HG03565 (cell line): ENCODE measurements at regions not wholly inside any gene's neighbourhood (a gene's known extent, or its start where the extent isn't known, plus 50 kb on each side); places are given as distances from the start of the nearest gene placed in this dataset.

Source experiments
- ATAC-seq: cut with Tn5 transposase; IDR thresholded peaks from one replicate; pipeline ENCODE4 v1.9.1; 2021; ENCODE audit warnings: mild to moderate bottlenecking, moderate library complexity; ENCODE audit not compliant: unreplicated experiment

DNA sequence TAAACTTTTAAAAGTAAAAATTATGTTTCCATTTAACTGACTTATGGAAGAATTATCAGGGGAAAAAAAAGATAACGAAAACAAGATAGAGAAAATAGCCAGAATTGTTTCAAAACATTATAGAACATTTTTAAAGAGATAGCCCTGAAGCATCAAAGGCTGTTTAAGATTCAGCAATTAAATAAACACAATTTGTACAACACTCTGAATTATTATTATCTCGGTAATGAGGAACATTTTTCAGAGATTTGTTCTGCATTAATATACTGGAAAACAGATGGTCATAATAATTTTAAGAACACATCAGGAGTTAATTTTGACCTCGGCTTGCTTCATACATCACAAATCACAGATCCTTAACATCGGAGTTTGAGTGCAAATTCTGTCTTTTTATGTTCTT lies 643.8 kb downstream of the SORCS1 start:
- ATAC-seq, result no peak

DNA sequence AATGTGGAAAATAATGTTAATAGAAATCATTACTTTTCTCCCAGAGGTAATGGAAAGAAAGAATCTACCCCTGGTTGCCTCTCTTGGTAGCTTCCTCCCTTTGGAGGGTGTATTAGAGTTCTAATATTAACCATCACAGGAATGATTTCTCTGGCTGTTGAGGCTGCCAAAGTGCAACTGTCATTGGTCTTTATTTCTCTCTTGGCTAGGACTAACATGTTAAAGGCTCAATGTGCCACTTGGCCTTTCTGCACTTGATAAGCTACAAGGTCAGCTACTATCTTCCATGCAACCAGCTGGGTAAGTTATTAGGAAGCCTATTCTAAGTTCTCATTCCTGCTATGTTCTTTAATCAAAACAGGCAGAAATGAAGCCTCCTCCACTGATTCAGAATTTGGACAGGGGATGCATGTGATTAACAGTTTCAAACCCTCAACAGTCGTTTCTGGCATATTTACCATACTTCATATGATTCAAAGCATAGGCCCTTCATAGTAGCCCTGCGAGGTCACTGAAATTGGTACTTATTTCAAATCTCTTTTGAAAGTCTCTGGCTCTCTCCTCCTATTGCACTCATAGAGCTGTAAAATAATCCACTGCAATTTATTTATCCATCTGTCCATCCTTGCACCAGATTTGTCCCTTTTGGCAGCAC lies 645.0 kb downstream of the SORCS1 start:
- no peak for ATAC-seq

DNA sequence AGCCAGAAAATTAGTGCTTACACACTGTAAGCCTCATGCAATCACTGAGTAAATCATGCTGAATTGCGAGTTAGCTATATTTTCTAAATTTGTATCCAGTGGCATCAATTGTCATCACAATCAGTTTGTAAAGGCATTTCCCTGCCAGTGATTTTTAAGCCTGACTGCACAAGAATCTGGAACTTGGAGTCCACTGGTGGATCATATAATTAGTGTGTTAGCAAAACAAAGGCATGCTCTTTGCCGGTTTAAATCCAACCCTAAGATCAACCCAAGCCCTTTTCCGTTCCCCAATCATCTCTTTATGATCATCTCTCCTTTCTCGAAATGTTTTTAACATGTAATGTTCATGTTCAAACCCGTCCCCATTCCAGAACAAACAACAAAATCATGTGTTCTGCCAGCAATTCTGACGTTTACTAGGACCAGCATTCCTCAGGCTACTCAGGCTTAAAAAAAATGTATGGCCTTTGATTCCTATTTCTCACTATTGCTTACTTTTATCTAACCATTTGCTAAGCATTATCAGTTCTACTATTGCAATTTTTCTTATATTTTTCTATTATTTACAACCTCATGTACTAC lies 649.2 kb downstream of the SORCS1 start:
- no peak for ATAC-seq

DNA sequence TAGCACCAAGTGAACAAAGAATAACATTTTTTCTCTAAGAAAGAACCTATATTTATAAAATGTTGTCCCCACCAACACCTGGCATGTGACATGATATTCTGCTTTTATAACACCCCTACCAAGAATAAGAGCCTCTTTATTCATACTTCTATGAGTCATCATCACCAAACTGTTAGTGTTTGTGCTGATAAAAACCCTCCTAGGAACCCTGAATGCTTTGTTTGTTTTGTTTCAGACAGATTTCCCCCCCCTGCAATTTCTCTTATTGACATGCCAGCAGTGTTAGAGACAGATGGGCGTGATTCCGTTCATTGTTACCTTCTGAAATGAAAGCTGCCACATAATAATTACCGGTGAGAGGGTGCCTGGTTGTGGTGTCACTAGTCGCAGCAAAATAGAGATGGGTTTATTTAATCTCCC lies 651.1 kb downstream of the SORCS1 start:
- ATAC-seq, result no peak

DNA sequence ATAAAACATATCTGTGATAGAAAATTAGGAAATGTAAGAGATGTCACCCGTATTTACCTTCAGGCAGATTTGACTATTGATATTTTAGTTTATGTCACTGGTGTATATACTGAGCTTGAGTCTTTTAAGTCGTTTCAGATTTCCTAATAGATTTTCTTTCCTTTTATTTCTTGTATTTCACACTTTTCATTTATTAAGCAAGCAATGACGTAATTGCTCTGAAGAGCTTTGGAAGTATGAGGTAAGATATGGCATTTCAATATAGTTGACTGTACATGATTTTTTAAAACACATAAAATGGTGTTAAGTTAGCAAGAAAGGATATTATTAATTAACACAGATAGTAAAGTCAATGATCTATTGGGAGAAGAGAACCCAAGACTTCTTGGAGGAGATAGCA lies 652.6 kb downstream of the SORCS1 start:
- no peak for ATAC-seq

DNA sequence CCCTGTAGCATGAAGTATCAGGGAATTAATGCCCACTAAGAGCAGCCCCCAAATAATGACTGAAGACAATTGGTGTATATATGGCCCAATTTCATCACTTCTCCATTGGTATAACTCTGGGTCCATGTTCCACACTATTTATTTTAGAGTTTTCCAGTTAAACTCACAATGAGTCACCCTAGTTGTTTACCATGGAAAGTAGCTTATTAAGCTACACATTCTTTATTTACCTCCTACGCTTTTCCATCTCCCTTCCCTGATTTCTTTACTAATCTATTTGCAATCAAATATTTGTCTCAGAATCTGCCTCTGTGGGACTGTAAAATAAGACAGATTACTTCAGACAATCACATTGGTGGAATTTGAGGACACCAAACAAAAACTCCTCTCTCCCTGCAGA lies 655.6 kb downstream of the SORCS1 start:
- no peak for ATAC-seq

DNA sequence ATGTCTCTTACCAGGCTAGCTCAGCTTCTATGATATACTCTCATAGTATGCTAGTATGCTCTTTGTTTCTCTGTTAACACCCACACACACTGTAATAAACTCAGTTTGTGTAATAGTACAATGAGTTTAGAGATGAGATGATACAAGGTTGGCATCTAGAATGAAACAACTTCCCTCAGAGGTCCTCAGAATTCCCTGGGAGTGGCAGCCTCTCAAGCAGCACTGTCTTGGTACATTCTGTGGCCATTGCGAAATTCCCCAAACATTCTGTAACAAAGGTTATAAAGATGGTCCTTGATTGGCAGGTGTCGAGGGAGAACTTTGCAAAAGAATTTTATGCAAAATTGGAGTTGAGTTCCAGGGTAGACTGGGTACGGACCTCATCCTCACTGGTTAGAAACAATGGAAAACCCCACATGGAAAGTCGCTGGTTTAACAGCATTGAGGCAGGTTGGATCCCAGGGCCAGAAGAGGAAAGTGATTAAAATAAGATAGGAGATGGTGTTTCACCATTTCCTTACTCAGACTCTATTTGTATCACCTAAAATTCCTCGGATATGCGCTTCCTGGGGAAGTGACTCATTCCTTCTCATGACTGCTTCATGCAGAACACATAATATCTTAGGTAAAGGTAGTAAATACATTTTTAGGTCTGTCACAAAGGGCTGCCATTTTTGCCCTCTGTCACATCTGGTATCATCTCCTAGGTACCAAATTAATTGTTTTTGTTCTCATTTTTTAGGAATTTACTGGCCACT lies 657.8 kb downstream of the SORCS1 start:
- ATAC-seq, result no peak

DNA sequence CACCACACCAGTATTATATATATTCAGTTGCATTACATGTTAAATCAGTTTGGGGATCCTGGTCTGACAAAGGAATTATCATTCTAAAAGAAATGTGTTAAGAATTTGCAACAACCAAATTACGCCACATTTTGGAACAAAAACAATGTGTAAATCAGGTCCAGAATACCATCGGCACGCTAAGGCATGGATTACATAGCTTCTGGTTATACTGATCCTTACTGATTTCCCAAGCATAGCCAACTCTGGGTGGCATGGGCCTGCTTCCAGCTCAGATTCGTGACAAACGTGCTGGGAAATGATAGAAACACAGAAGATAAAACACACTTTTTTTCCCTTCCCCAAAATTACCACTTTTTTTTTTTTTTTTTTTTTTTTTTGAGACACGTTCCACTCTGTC lies 660.0 kb downstream of the SORCS1 start:
- no peak for ATAC-seq

DNA sequence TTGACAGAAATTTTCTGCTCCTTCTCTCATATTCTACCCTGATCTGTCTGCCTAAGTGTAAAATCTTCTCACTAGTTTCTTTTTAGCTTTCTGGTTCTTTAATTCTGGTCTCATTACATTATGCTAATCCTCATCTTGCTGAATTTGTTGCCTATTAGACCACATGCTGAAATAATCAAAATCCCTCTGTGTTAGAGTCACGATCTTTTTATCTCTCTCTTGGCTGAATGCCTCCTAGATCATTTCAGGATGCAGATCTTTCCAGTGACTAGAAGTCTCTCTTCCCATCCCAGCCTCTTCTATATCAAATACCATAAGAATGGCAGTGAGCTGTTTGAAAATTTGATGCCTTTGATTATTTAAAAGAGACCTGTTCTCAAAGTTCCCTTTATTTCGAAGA lies 661.9 kb downstream of the SORCS1 start:
- no peak for ATAC-seq

DNA sequence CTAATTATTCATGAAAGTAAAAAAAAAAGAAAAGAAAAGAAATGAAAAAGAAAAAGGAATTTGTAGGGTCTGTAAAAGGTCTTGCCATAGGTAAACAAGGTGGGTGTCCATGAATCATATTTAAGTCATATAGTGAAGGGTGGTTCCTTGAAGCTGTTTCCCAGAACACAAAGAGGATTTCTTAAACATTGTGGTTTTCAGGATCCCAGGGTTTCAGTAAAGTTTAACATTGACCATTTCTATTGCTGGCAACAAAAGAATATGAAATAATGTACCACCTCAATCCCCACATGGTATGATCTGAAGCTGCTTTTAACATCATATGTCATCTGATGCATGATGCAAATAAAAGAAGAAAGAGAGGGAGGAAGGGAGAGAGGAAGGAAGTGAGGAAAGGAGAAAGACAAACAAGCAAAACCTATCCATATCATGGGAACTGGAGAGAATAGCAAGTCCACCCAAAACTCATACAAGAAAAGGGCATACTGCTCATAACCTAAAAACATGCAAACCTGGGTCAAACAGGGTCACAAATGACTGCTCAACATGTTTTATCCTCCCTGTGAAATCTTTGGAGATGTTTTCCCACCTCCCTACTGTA lies 663.5 kb downstream of the SORCS1 start:
- no peak for ATAC-seq

DNA sequence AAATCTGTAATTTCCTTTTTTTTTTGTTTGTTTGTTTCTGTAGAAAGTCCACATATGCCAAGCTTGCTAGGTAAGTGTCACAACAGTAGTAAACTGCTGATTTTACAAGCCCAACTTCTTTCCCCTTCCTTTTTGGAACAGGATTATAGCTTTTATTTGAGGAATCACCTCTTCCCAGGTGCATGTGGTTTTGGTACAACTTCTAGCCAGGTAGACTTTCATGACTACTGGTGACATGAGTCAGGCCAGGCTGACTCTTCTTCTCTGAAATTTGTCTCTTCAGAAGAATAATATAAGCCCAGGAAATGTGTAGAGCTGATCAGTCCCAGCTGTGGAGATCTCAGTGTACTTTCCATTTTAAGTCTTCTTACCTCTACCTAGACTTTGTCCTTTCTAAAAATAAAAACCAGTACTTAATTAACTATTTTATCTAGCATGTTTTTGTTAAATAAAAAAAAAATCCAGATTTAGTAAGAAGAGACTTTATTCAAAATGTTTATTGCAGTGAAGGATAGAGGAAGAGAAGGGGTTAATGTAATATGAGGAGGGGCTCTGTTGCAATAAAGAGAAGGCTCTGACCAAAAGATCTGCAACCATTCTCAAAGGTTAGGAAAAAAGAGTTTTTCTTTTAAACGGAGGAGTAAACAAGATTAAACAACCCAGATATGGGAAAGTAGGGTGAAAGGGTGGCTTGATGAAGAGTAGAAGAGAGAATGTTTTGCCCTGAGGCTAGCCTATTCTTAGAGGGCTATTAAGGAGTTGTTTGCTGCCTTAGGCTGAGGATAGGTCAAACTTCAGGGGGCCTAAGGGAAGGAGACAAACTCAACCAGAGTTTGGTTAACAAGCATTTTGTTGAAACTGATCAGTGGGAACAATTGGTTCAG lies 664.2 kb downstream of the SORCS1 start:
- ATAC-seq, result no peak

DNA sequence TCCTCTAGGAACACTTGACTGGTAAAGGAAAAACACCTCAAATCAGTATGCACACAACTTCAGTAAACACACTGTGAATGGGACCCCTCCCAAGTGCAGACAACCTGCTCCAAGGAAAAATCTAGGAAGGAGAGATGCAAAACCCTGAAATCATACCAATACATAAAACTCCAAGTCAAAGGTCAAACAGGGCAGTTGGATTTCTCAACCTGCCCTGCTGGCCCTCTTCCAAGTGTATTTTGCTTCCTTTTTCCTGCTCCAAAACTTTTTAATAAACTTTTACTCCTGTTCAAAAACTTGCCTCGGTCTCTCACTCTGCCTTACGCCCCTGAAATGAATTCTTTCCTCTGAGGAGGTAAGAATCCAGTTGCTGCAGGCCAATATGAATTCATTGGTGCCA lies 665.1 kb downstream of the SORCS1 start:
- ATAC-seq, result no peak

DNA sequence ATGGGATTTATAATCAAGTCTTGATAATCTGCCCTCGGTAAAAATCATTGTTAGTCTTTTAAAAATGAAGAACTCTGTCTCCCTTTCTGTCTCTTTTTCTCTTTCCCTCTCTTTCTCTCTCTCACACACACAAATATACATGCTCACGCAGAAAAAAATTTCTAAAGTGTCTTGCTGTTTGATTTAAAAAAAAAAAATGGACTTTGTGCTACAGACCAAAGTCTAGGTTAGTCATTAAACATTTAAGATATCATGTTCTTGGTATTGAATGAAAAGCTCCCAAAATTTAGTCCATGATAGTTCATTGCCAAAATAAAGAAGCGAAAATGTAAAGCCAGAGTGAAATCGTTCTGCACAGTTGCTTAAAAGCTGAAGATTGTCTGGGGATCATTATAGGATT lies 665.8 kb downstream of the SORCS1 start:
- no peak for ATAC-seq

DNA sequence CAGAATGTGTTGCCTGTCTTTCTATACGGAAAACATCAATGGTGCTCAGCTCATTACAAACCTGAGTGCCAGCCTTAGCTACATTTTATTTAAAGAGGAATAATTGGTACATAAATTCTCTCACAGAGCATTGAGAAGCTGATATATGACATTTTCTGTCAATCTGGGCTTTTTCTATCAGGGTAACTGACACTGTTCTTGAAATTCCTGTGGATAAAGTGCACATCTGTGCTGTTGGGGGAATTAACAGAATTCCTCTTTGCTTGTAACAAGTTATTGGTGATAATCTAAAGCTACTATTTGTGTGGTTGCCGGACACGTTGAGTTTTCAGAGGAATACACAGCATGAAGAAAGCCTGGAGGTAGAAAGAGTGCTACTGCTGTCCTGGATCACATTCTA lies 668.6 kb downstream of the SORCS1 start:
- ATAC-seq, result no peak

DNA sequence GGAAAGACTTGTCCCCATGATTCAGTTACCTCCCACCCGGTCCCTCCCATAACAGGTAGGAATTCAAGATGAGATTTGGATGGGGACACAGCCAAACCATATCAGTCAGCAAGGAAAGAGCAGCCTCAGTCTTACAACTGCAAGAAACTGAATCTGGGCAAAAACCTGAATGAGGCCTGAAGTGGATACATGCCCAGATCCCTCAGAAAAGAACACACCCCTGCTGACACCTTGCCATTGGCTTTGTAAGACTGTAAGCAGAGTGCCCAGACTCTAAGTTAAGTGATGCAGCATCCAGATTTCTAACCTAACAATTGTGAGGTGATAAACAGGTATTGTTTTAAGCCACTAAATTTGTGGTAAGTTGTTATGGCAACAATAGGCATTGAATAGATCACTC lies 670.8 kb downstream of the SORCS1 start:
- no peak for ATAC-seq

DNA sequence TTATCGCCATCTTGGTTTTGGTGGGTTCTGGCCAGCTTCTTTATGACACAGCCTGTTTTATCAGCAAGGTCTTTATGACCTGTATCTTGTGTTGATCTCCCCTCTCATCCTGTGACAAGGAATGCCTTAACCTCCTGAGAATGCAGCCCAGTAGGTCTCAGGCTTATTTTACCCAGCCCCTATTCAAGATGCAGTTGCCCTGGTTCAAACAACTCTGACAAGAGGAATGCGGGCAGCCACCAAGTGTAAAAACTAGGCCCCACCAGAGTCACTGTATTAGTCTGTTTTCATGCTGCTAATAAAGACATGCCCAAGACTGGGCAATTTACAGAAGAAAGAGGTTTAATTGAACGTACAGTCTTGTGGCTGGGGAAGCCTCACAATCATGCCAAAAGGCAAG lies 671.3 kb downstream of the SORCS1 start:
- ATAC-seq, result no peak

DNA sequence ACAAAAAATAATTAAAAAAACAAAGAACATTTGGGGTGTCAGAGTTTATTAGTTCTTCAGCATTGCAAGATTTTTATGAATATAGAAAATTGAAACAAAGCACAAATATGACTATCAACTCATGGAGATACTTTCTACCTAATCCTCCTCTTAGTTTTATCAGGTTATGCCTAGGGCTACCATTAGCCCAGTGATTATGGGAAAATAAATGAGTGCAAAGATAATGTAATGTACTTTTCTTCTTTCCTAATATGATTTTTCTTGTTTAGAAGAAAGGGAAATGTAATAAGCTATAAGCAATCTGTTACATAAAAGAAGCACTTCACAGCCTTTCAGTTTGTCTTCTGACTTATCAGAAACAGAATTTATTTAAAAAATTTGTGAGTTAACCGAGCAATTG lies 676.8 kb downstream of the SORCS1 start:
- ATAC-seq, result no peak

DNA sequence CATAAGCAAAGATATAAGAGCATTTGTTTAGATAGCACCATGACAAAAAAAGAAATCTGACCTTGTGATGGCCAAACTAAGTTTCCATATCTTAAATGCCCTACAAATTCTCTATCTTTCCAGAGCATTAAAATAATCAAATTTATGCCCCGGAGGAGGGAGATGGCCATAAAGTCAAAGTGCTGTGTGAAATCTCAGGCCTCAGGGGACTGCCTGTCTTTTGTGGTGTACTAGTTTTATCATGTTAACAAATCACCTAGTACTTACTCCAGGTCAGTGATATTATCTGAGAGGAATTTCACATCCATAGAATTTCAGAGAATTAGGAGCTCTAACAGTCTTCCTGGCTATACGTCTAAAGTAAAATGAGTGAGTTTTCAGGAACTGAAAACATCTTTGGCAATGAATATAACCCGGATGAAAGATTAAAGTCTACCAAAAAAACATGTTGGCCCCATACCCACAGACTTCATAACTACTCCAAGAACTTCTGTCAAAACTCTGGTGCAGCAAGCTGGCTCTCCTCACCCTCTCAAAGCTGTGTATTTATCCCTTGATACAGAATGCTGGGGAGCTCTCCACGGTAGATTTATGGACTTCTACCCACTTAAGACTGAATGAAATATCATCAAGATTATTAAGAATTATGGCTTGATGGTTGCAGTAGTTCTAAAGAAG lies 682.8 kb downstream of the SORCS1 start:
- no peak for ATAC-seq

DNA sequence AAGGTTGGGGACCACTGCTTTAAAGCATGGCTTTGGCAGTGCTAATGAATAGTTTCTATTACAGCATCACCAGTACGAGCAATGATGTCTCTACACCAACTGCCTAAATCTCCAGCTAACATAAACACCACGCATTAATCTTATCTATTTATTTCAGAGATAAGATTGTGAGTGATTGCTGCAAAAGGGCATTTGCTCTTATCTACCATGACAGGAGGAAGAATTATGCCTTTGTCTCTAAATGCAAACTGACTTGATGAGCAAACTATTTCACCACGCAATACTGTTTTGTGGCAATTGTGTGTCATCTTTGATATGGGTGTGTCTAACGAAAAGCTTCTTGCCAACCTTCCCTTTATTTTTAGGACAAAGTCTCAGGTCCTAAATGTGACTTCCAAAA lies 684.9 kb downstream of the SORCS1 start:
- ATAC-seq, result no peak

DNA sequence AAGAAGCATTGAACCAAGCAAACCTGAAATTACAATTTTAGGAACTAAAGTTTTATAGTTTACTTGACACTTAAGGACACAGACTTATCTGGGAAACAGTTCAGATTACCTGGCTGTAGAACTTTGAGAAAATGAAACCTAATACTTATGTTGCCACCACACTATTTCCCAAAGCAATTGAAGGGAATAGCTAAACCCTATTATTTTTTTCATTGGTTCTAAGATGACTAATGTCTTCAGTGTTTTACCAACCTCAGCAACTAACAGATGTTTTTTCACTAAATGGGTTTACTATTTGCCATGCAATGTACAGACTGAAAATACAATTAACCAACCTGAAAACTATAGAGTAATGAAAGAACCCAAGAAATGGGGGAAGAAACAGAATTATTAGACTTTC lies 689.6 kb downstream of the SORCS1 start:
- no peak for ATAC-seq
